ENCODE measurements at regions not wholly inside any gene's neighbourhood (a gene's known extent, or its start where the extent isn't known, plus 50 kb on each side); places are given as distances from the start of the nearest gene placed in this dataset.

DNA sequence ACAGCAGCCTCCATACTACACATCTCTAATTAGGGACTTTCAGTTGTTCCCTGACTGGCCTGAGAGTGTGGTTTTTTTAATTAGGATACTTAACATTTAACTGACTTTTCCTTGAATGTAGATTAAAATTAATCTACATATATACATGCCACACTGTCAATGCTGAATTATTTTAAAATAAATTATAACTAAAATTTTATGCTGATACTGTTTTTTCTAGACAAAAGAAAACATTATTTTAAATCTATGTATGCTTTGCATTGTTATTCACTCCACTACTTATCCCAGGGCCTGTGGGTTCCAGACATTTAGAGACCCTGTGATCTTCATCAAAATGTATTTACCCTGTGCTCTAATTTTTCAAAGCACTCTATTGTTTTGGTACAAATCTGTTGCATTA lies 496.0 kb upstream of the MAP2 start:
- Histone ChIP-seq H3K27ac (no peak overlapping the region), H3K4me1 (ENCODE audit: insufficient read depth) (no peaks in the 10 kb centered on the region), H3K9me3 (ENCODE audit: low read depth) (no peaks in the 10 kb centered on the region), H3K79me2 (no peaks in the 10 kb centered on the region), H2AFZ (no peak overlapping the region), H4K20me1 (ENCODE audit: insufficient read depth, poor library complexity, severe bottlenecking) (no peaks in the 10 kb centered on the region), H3K4me3 (no peak overlapping the region), H3K9me2 (replicated peaks; ENCODE audit: insufficient read depth) (no peaks in the 10 kb centered on the region), H3K27me3 (no peaks in the 10 kb centered on the region), H3K36me3 (replicated peaks; ENCODE audit: insufficient read depth, low read depth) (no peaks in the 10 kb centered on the region), H3K4me2 (no peak overlapping the region)
- TF ChIP-seq EZH2 (IDR thresholded peaks at IDR 0.05; ENCODE audit: borderline replicate concordance) (no peak), EZH2phosphoT487 (IDR thresholded peaks at IDR 0.05; ENCODE audit: low read depth, severe bottlenecking, unreplicated experiment) (no peak)
- TF ChIP-seq, protein P1, sequence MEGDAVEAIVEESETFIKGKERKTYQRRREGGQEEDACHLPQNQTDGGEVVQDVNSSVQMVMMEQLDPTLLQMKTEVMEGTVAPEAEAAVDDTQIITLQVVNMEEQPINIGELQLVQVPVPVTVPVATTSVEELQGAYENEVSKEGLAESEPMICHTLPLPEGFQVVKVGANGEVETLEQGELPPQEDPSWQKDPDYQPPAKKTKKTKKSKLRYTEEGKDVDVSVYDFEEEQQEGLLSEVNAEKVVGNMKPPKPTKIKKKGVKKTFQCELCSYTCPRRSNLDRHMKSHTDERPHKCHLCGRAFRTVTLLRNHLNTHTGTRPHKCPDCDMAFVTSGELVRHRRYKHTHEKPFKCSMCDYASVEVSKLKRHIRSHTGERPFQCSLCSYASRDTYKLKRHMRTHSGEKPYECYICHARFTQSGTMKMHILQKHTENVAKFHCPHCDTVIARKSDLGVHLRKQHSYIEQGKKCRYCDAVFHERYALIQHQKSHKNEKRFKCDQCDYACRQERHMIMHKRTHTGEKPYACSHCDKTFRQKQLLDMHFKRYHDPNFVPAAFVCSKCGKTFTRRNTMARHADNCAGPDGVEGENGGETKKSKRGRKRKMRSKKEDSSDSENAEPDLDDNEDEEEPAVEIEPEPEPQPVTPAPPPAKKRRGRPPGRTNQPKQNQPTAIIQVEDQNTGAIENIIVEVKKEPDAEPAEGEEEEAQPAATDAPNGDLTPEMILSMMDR (IDR thresholded peaks at IDR 0.05; ENCODE audit: poor library complexity) = no peak
- no peak for DNase-seq (ENCODE audit: low spot score)

- no peaks in the 10 kb centered on the region for H3K4me1 ChIP-seq (ENCODE audit: insufficient read depth)
- H4K20me1 ChIP-seq (ENCODE audit: insufficient read depth, poor library complexity, severe bottlenecking) = no peaks in the 10 kb centered on the region
- no peak overlapping the region for H3K27ac ChIP-seq
- no peaks in the 10 kb centered on the region for H3K9me3 ChIP-seq (ENCODE audit: low read depth)
- no peak overlapping the region for H3K4me2 ChIP-seq
- no peak overlapping the region for H2AFZ ChIP-seq
- WGBS (ENCODE audit: low lambda C conversion rate, missing lambda C conversion rate) = 70% methylated on average over 5 of the region's 5 CpGs
- no peak overlapping the region for H3K4me3 ChIP-seq
- no peak for DNase-seq (ENCODE audit: low spot score)
- TF ChIP-seq, protein P1 (IDR thresholded peaks at IDR 0.05; ENCODE audit: poor library complexity) = no peak
- no peaks in the 10 kb centered on the region for H3K27me3 ChIP-seq
- no peaks in the 10 kb centered on the region for H3K36me3 ChIP-seq (replicated peaks; ENCODE audit: insufficient read depth, low read depth)
- no peaks in the 10 kb centered on the region for H3K79me2 ChIP-seq
- H3K9me2 ChIP-seq (replicated peaks; ENCODE audit: insufficient read depth) = no peaks in the 10 kb centered on the region
Observed at GRCh38 chr2:208929139-208929864, 494.5 kb upstream of the MAP2 start.

DNA sequence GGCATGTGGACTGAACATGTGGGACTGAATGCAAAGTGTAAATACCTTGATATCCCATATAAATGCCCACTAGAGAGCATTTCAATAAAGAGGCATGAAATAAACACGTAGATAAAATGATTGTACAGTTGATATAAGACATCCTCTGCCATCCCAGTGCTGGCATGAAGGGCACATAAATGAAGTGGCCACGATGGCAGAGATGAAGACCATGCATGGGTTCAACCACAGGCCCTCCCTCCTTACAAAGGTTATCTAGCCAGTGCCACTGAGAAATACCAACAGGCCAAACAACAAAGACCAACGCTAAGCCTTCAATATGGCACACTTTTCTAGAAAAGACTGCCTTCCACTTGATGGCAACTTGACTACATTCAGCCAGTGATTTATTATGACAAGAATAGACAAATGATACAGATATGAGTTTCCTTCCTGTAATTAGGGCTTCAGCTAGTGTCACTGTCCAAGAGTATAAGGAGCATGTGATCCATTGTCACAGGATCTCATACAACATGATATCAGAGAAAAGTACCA lies 493.9 kb upstream of the MAP2 start:
- H3K36me3 ChIP-seq (replicated peaks; ENCODE audit: insufficient read depth, low read depth) = no peaks in the 10 kb centered on the region
- H4K20me1 ChIP-seq (ENCODE audit: insufficient read depth, poor library complexity, severe bottlenecking) = no peaks in the 10 kb centered on the region
- TF ChIP-seq, protein P1 (IDR thresholded peaks at IDR 0.05; ENCODE audit: poor library complexity) = no peak
- no peak for TF ChIP-seq EZH2 (IDR thresholded peaks at IDR 0.05; ENCODE audit: borderline replicate concordance)
- TF ChIP-seq EZH2phosphoT487 (IDR thresholded peaks at IDR 0.05; ENCODE audit: low read depth, severe bottlenecking, unreplicated experiment) = no peak
- no peak overlapping the region for H3K4me2 ChIP-seq
- H3K4me1 ChIP-seq (ENCODE audit: insufficient read depth) = no peaks in the 10 kb centered on the region
- no peaks in the 10 kb centered on the region for H3K9me2 ChIP-seq (replicated peaks; ENCODE audit: insufficient read depth)
- no peak for DNase-seq (ENCODE audit: low spot score)
- no peaks in the 10 kb centered on the region for H3K27me3 ChIP-seq
- H2AFZ ChIP-seq = no peak overlapping the region
- H3K4me3 ChIP-seq = no peak overlapping the region
- no peaks in the 10 kb centered on the region for H3K79me2 ChIP-seq
- H3K9me3 ChIP-seq (ENCODE audit: low read depth) = no peaks in the 10 kb centered on the region
- 90% methylated on average over 3 of the region's 3 CpGs for WGBS (ENCODE audit: low lambda C conversion rate, missing lambda C conversion rate)
- H3K27ac ChIP-seq = no peak overlapping the region
